H9 (cell line): ENCODE measurements at regions not wholly inside any gene's neighbourhood (a gene's known extent, or its start where the extent isn't known, plus 50 kb on each side); places are given as distances from the start of the nearest gene placed in this dataset.

Source experiments
- DNase-seq: peaks from one replicate; pipeline ENCODE4 v3.0.0-alpha.2; 2017
- H2AFZ ChIP-seq: one replicate; pipeline ENCODE4 v1.6.1; 2013; ENCODE audit warnings: mild to moderate bottlenecking, low read length, control low read depth, moderate library complexity
- H2AK5ac ChIP-seq: 2 replicates; pipeline ENCODE4 v1.6.1; 2013; ENCODE audit warnings: low read length, control low read depth, mixed read lengths; ENCODE audit not compliant: insufficient read length
- H2BK120ac ChIP-seq: one replicate; pipeline ENCODE4 v1.6.1; 2013; ENCODE audit warnings: low read depth, mild to moderate bottlenecking, low read length, control low read depth, inconsistent platforms; ENCODE audit not compliant: poor library complexity, severe bottlenecking
- H2BK12ac ChIP-seq: 2 replicates; pipeline ENCODE4 v1.6.1; 2013; ENCODE audit warnings: low read length, control low read depth, mixed read lengths, low read depth; ENCODE audit not compliant: insufficient read length
- H2BK15ac ChIP-seq: 2 replicates; pipeline ENCODE4 v1.6.1; 2013; ENCODE audit warnings: low read depth, low read length, control low read depth
- H2BK20ac ChIP-seq: one replicate; pipeline ENCODE4 v1.6.1; 2013; ENCODE audit warnings: low read depth, mild to moderate bottlenecking, low read length, control low read depth, inconsistent platforms; ENCODE audit not compliant: poor library complexity, severe bottlenecking
- H2BK5ac ChIP-seq: 2 replicates; pipeline ENCODE4 v1.6.1; 2013; ENCODE audit warnings: low read length, control low read depth, mixed read lengths; ENCODE audit not compliant: insufficient read length
- H3K14ac ChIP-seq: 2 replicates; pipeline ENCODE4 v1.6.1; 2013; ENCODE audit warnings: low read length, control low read depth; ENCODE audit not compliant: insufficient read depth
- H3K18ac ChIP-seq: 2 replicates; pipeline ENCODE4 v1.6.1; 2013; ENCODE audit warnings: low read depth, mild to moderate bottlenecking, mixed read lengths, low read length, control low read depth; ENCODE audit not compliant: insufficient read length
- H3K23ac ChIP-seq: 2 replicates; pipeline ENCODE4 v1.6.1; 2013; ENCODE audit warnings: low read length, control low read depth, mixed read lengths, low read depth; ENCODE audit not compliant: insufficient read length
- H3K23me2 ChIP-seq: 2 replicates; pipeline ENCODE4 v1.6.1; 2013; ENCODE audit warnings: low read depth, mild to moderate bottlenecking, mixed read lengths, low read length, control low read depth; ENCODE audit not compliant: insufficient read length, poor library complexity, severe bottlenecking
- H3K27ac ChIP-seq: 2 replicates; pipeline ENCODE4 v1.5.1; 2013; ENCODE audit warnings: low read length, control low read depth, mixed read lengths, low read depth; ENCODE audit not compliant: insufficient read length
- H3K27me3 ChIP-seq: 2 replicates; pipeline ENCODE4 v1.6.1; 2013; ENCODE audit warnings: low read length, control low read depth, inconsistent platforms; ENCODE audit not compliant: insufficient read depth
- H3K4ac ChIP-seq: 2 replicates; pipeline ENCODE4 v1.6.1; 2013; ENCODE audit warnings: low read depth, mild to moderate bottlenecking, control low read depth, inconsistent platforms, low read length, moderate library complexity
- H3K4me1 ChIP-seq: 2 replicates; pipeline ENCODE4 v1.6.1; 2013; ENCODE audit warnings: low read length, control low read depth, inconsistent platforms; ENCODE audit not compliant: insufficient read depth
- H3K4me2 ChIP-seq: 2 replicates; pipeline ENCODE4 v1.6.1; 2013; ENCODE audit warnings: low read length, control low read depth, mixed read lengths; ENCODE audit not compliant: insufficient read length, insufficient read depth
- H3K56ac ChIP-seq: 2 replicates; pipeline ENCODE4 v1.6.1; 2013; ENCODE audit warnings: low read depth, mild to moderate bottlenecking, mixed read lengths, low read length, control low read depth; ENCODE audit not compliant: insufficient read length
- H3K79me1 ChIP-seq: 2 replicates; pipeline ENCODE4 v1.6.1; 2013; ENCODE audit warnings: low read depth, mild to moderate bottlenecking, moderate library complexity, low read length, control low read depth, inconsistent platforms; ENCODE audit not compliant: insufficient read depth, poor library complexity, severe bottlenecking
- H3K79me2 ChIP-seq: 2 replicates; pipeline ENCODE4 v1.6.1; 2013; ENCODE audit warnings: low read length, control low read depth, inconsistent platforms; ENCODE audit not compliant: insufficient read depth
- H3K9ac ChIP-seq: 2 replicates; pipeline ENCODE4 v1.6.1; 2013; ENCODE audit warnings: low read length, control low read depth, mixed read lengths; ENCODE audit not compliant: insufficient read length; ENCODE audit errors: extremely low read depth
- H3K9me3 ChIP-seq: one replicate; pipeline ENCODE4 v1.6.1; 2013; ENCODE audit warnings: low read depth, low read length, inconsistent platforms; ENCODE audit not compliant: control insufficient read depth
- H3T11ph ChIP-seq: one replicate; pipeline ENCODE4 v1.6.1; 2013; ENCODE audit warnings: mild to moderate bottlenecking, low read length, control low read depth, inconsistent platforms
- H4K20me1 ChIP-seq: one replicate; pipeline ENCODE4 v1.6.1; 2013; ENCODE audit not compliant: control insufficient read depth, insufficient read length, insufficient read depth
- H4K5ac ChIP-seq: 2 replicates; pipeline ENCODE4 v1.6.1; 2013; ENCODE audit warnings: low read depth, mild to moderate bottlenecking, mixed read lengths, low read length, control low read depth; ENCODE audit not compliant: insufficient read length
- H4K8ac ChIP-seq: replicated peaks from 2 replicates; pipeline ENCODE4 v1.6.1; 2013; ENCODE audit warnings: low read length, control low read depth, mixed read lengths, low read depth; ENCODE audit not compliant: insufficient read length
- H4K91ac ChIP-seq: 2 replicates; pipeline ENCODE4 v1.6.1; 2013; ENCODE audit warnings: low read depth, mild to moderate bottlenecking, moderate library complexity, mixed read lengths, low read length, control low read depth; ENCODE audit not compliant: insufficient read length
- H3K27ac Mint-ChIP-seq, 3 experiments: 2 replicates in 2 of 3; 3 replicates in 1 of 3; pipeline ENCODE4 v1.8.0; 2020 to 2021; ENCODE audit warnings: mixed read lengths in 3 of 3, mild to moderate bottlenecking in 1 of 3, moderate library complexity in 1 of 3
- H3K27me3 Mint-ChIP-seq: 2 replicates; pipeline ENCODE4 v1.8.0; 2021; ENCODE audit warnings: low read depth, mild to moderate bottlenecking, moderate library complexity, mixed read lengths
- H3K36me3 Mint-ChIP-seq, 3 experiments: 2 replicates in 2 of 3; 3 replicates in 1 of 3; pipeline ENCODE4 v1.8.0; 2020 to 2021; ENCODE audit warnings: low read depth in 3 of 3, mixed read lengths in 3 of 3; ENCODE audit not compliant: insufficient read depth in 1 of 3
- H3K4me1 Mint-ChIP-seq, 2 experiments: 2 replicates each; pipeline ENCODE4 v1.8.0; 2020; ENCODE audit warnings: mixed read lengths in 2 of 2
- H3K4me3 Mint-ChIP-seq, 2 experiments: 2 replicates in 1 of 2; 3 replicates in 1 of 2; pipeline ENCODE4 v1.8.0; 2020 to 2021; ENCODE audit warnings: mild to moderate bottlenecking in 2 of 2, mixed read lengths in 2 of 2, moderate library complexity in 1 of 2
- H3K9me3 Mint-ChIP-seq, 2 experiments: 2 replicates in 1 of 2; 3 replicates in 1 of 2; pipeline ENCODE4 v1.8.0; 2020; ENCODE audit warnings: mild to moderate bottlenecking in 2 of 2, mixed read lengths in 2 of 2, moderate library complexity in 1 of 2
- CTCF ChIP-seq: fragments of 200-600 bp; sonication (generic); conservative IDR thresholded peaks from 3 replicates; pipeline ENCODE4 v1.8.0; 2021; ENCODE audit warnings: antibody characterized with exemption, mild to moderate bottlenecking
- WGBS: extraction: QIAGEN DNeasy Blood & Tissue Kit; methylation state at CpG from one replicate; pipeline ENCODE4 v1.1.7; 2013; ENCODE audit warnings: missing lambda C conversion rate, low lambda C conversion rate, mixed read lengths; ENCODE audit not compliant: insufficient read length; ENCODE audit errors: extremely low coverage; 5-methylcytosine and 5-hydroxymethylcytosine counted together

GRCh38 chr18:34461266-34461665 is 236.6 kb upstream of the NOL4 start:
- H3K79me2 ChIP-seq = no peaks in the 10 kb centered on the region
- no peak overlapping the region for H3K18ac ChIP-seq
- H2BK20ac ChIP-seq = no peak overlapping the region
- no peaks in the 10 kb centered on the region for H3K9me3 ChIP-seq
- H3K23ac ChIP-seq = no peak overlapping the region
- no peak overlapping the region for H3K4ac ChIP-seq
- no peak overlapping the region for H2AK5ac ChIP-seq
- no peaks in the 10 kb centered on the region for H4K20me1 ChIP-seq
- H3K14ac ChIP-seq = no peak overlapping the region
- H3K4me1 Mint-ChIP-seq = no peaks in the 10 kb centered on the region
- H3K79me1 ChIP-seq = no peaks in the 10 kb centered on the region
- H3K27ac Mint-ChIP-seq = no peak overlapping the region
- no peak overlapping the region for H2BK120ac ChIP-seq
- no peak overlapping the region for H3K4me3 Mint-ChIP-seq
- H3K23me2 ChIP-seq = no peaks in the 10 kb centered on the region
- H3K56ac ChIP-seq = no peak overlapping the region
- H3K27me3 ChIP-seq = no peaks in the 10 kb centered on the region
- H2AFZ ChIP-seq = no peak overlapping the region
- no peak overlapping the region for H4K8ac ChIP-seq
- H3K9ac ChIP-seq = no peak overlapping the region
- no peak overlapping the region for H2BK12ac ChIP-seq
- H3K27me3 Mint-ChIP-seq = no peaks in the 10 kb centered on the region
- H3K36me3 Mint-ChIP-seq = peaks cover 4 to 19% (median 8%) of the 10 kb centered on the region in 3 experiments; a peak in 6 of 7 replicates
- H4K91ac ChIP-seq = no peak overlapping the region
- no peak overlapping the region for H4K5ac ChIP-seq
- H2BK5ac ChIP-seq = no peak overlapping the region
- H3K27ac ChIP-seq = no peak overlapping the region
- H2BK15ac ChIP-seq = no peak overlapping the region
- peaks cover 8 to 21% of the 10 kb centered on the region in 2 experiments for H3K9me3 Mint-ChIP-seq
- no peaks in the 10 kb centered on the region for H3K4me1 ChIP-seq
- no peak overlapping the region for H3K4me2 ChIP-seq
- DNase-seq = no peak
- no peak overlapping the region for H3T11ph ChIP-seq
- no peak for TF ChIP-seq CTCF
- no CpG with 5 or more reads among the region's 3 CpGs for WGBS
